ENCODE measurements at regions not wholly inside any gene's neighbourhood (a gene's known extent, or its start where the extent isn't known, plus 50 kb on each side); places are given as distances from the start of the nearest gene placed in this dataset.
"Not testable (repeated sequence)": the region's sequence is repeated elsewhere in the genome, so short reads cannot be mapped to it uniquely, and the experiment has no call there.

GRCh38 chr6:169974663-169975062, 223.2 kb downstream of the ERMARD start:
- Histone ChIP-seq H3K9ac (replicated peaks; ENCODE audit: extremely low read depth, insufficient read depth, low read length) (no peak overlapping the region), H3K4me3 (replicated peaks in 1 of 3; ENCODE audit: insufficient read depth in 1 of 3, low read depth in 1 of 3, low read length in 3 of 3) (no peak overlapping the region), H3K36me3 (ENCODE audit: control insufficient read depth in 2 of 2, extremely low read depth in 1 of 2, insufficient read depth in 2 of 2, low read length in 2 of 2) (no peaks in the 10 kb centered on the region), H4K20me1 (replicated peaks; ENCODE audit: control insufficient read depth, extremely low read depth, insufficient read depth, low read length) (no peaks in the 10 kb centered on the region), H3K9me3 (replicated peaks; ENCODE audit: control insufficient read depth, insufficient read depth, low read length) (no peaks in the 10 kb centered on the region), H3K9me1 (replicated peaks; ENCODE audit: control insufficient read depth, extremely low read depth, insufficient read depth, low read length) (no peaks in the 10 kb centered on the region), H2AFZ (ENCODE audit: low read depth, low read length) (no peak overlapping the region), H3K27me3 (ENCODE audit: control insufficient read depth in 2 of 2, insufficient read depth in 2 of 2, low read length in 2 of 2) (no peaks in the 10 kb centered on the region), H3K27ac (ENCODE audit: insufficient read depth, low read depth, low read length) (no peak overlapping the region), H3K4me2 (ENCODE audit: insufficient read depth, low read length) (no peak overlapping the region), H3K4me1 (ENCODE audit: control insufficient read depth, extremely low read depth, insufficient read depth, low read length) (peaks cover 4% of the 10 kb centered on the region), H3K79me2 (ENCODE audit: control insufficient read depth, insufficient read depth, low read length) (no peaks in the 10 kb centered on the region)
- no TSS peak for BruUV-seq (replicated peaks)
- no peak for FAIRE-seq
- POLR2A ChIA-PET: no interaction called here
- no peak for TF ChIP-seq EZH2 (IDR thresholded peaks at IDR 0.05; ENCODE audit: borderline replicate concordance, low read depth, low read length, severe bottlenecking)
- TF ChIP-seq MYC (IDR thresholded peaks at IDR 0.05; ENCODE audit: low read depth, low read length): no peak
- no peak for TF ChIP-seq MAX (IDR thresholded peaks at IDR 0.05; ENCODE audit: insufficient read depth, insufficient read length)
- TF ChIP-seq GATA2 (IDR thresholded peaks at IDR 0.05; ENCODE audit: insufficient read depth, insufficient read length, low read depth, low read length): no peak
- no peak for TF ChIP-seq JUN (IDR thresholded peaks at IDR 0.05; ENCODE audit: borderline replicate concordance, insufficient read depth, insufficient read length, low read depth)
- no peak for TF ChIP-seq CTCF (IDR thresholded peaks at IDR 0.05; ENCODE audit: extremely low read depth in 1 of 2, insufficient read depth in 1 of 2, low read depth in 1 of 2, low read length in 2 of 2)
- no peak for TF ChIP-seq FOS (IDR thresholded peaks at IDR 0.05; ENCODE audit: borderline replicate concordance, insufficient read depth, low read length)
- no peak for TF ChIP-seq POLR2AphosphoS5 (IDR thresholded peaks at IDR 0.05; ENCODE audit: insufficient read depth, low read depth, low read length)
- no peak for TF ChIP-seq POLR2A (IDR thresholded peaks at IDR 0.05; ENCODE audit: low read depth, low read length)
- dilution Hi-C loops (cut with MboI; ENCODE audit: extremely low pct_ligation_motif_present, low sequenced_read_pairs) (no loop called here), intact Hi-C loops (cut with micrococcal nuclease) (no loop called here)
- CTCF ChIA-PET: no interaction called here
- no peak for DNase-seq (ENCODE audit: low read depth, low spot score)

GRCh38 chr6:169973588-169974467, 222.4 kb downstream of the ERMARD start:
- H3K4me2 ChIP-seq (ENCODE audit: insufficient read depth, low read length); FAIRE-seq; H3K27me3 ChIP-seq (ENCODE audit: control insufficient read depth in 2 of 2, insufficient read depth in 2 of 2, low read length in 2 of 2); H2AFZ ChIP-seq (ENCODE audit: low read depth, low read length); CTCF ChIA-PET; POLR2A ChIA-PET; intact Hi-C loops (cut with micrococcal nuclease); BruUV-seq (replicated peaks); H4K20me1 ChIP-seq (replicated peaks; ENCODE audit: control insufficient read depth, extremely low read depth, insufficient read depth, low read length); H3K36me3 ChIP-seq (ENCODE audit: control insufficient read depth in 2 of 2, extremely low read depth in 1 of 2, insufficient read depth in 2 of 2, low read length in 2 of 2); dilution Hi-C loops (cut with MboI; ENCODE audit: extremely low pct_ligation_motif_present, low sequenced_read_pairs); H3K27ac ChIP-seq (ENCODE audit: insufficient read depth, low read depth, low read length); H3K9me3 ChIP-seq (replicated peaks; ENCODE audit: control insufficient read depth, insufficient read depth, low read length); H3K79me2 ChIP-seq (ENCODE audit: control insufficient read depth, insufficient read depth, low read length); H3K9me1 ChIP-seq (replicated peaks; ENCODE audit: control insufficient read depth, extremely low read depth, insufficient read depth, low read length); DNase-seq (ENCODE audit: low read depth, low spot score); H3K9ac ChIP-seq (replicated peaks; ENCODE audit: extremely low read depth, insufficient read depth, low read length); H3K4me3 ChIP-seq (replicated peaks in 1 of 3; ENCODE audit: insufficient read depth in 1 of 3, low read depth in 1 of 3, low read length in 3 of 3); H3K4me1 ChIP-seq (ENCODE audit: control insufficient read depth, extremely low read depth, insufficient read depth, low read length): not testable (repeated sequence)
